Skeletal muscle cell (primary cell): ENCODE measurements at regions not wholly inside any gene's neighbourhood (a gene's known extent, or its start where the extent isn't known, plus 50 kb on each side); places are given as distances from the start of the nearest gene placed in this dataset.

Experiments used
- DNase-seq: peaks from one replicate; pipeline ENCODE4 v3.0.0-alpha.2; 2010; ENCODE audit warnings: low read depth
- H3K4me3 ChIP-seq: 2 replicates; pipeline ENCODE4 v1.5.1; 2011; ENCODE audit warnings: low read depth, mild to moderate bottlenecking, control low read depth, low read length, moderate library complexity

- H3K4me3 ChIP-seq: no peak overlapping the region
- DNase-seq: no peak
These were observed 235.5 kb downstream of the SAMD5 start for GRCh38 chr6:147744012-147744411.

- no peak overlapping the region for H3K4me3 ChIP-seq
These were observed 240.8 kb downstream of the SAMD5 start for GRCh38 chr6:147749331-147749730.

GRCh38 chr6:147750413-147750812 is 241.9 kb downstream of the SAMD5 start:
- DNase-seq: no peak
- no peak overlapping the region for H3K4me3 ChIP-seq

More at GRCh38 chr6:147749331-147749730, 240.8 kb downstream of the SAMD5 start:
- no peak for DNase-seq

- DNase-seq: no peak
These were observed 242.7 kb downstream of the SAMD5 start for GRCh38 chr6:147751232-147751631.

GRCh38 chr6:147752689-147753403 is 244.4 kb downstream of the SAMD5 start:
- H3K4me3 ChIP-seq: no peak overlapping the region
- no peak for DNase-seq

More at GRCh38 chr6:147751232-147751631, 242.7 kb downstream of the SAMD5 start:
- H3K4me3 ChIP-seq: no peak overlapping the region

GRCh38 chr6:147755999-147756398 is 247.5 kb downstream of the SAMD5 start:
- no peak for DNase-seq
- no peak overlapping the region for H3K4me3 ChIP-seq

- H3K4me3 ChIP-seq: no peak overlapping the region
- no peak for DNase-seq
These were observed 248.4 kb downstream of the SAMD5 start for GRCh38 chr6:147756891-147757290.

GRCh38 chr6:147757291-147757690 is 248.8 kb downstream of the SAMD5 start:
- no peak for DNase-seq
- no peak overlapping the region for H3K4me3 ChIP-seq

GRCh38 chr6:147758303-147758702 is 249.8 kb downstream of the SAMD5 start:
- DNase-seq: no peak
- no peak overlapping the region for H3K4me3 ChIP-seq

- H3K4me3 ChIP-seq: no peak overlapping the region
- peak; percentile 8 for DNase-seq
These were observed 250.6 kb downstream of the SAMD5 start for GRCh38 chr6:147759093-147759492.

- H3K4me3 ChIP-seq: no peak overlapping the region
- DNase-seq: no peak
These were observed 251.0 kb downstream of the SAMD5 start for GRCh38 chr6:147759536-147759935.

GRCh38 chr6:147765541-147765940 is 257.1 kb downstream of the SAMD5 start:
- H3K4me3 ChIP-seq: no peak overlapping the region
- DNase-seq: no peak

GRCh38 chr6:147768969-147769368 is 260.5 kb downstream of the SAMD5 start:
- H3K4me3 ChIP-seq: no peak overlapping the region
- no peak for DNase-seq

GRCh38 chr6:147769496-147770087 is 261.1 kb downstream of the SAMD5 start:
- H3K4me3 ChIP-seq: no peak overlapping the region
- DNase-seq: no peak

- DNase-seq: no peak
- H3K4me3 ChIP-seq: no peak overlapping the region
These were observed 261.7 kb downstream of the SAMD5 start for GRCh38 chr6:147770221-147770620.

GRCh38 chr6:147772724-147773123 is 264.2 kb downstream of the SAMD5 start:
- DNase-seq: no peak

GRCh38 chr6:147774856-147775255 is 266.4 kb downstream of the SAMD5 start:
- no peak overlapping the region for H3K4me3 ChIP-seq
- DNase-seq: no peak

More at GRCh38 chr6:147772724-147773123, 264.2 kb downstream of the SAMD5 start:
- no peak overlapping the region for H3K4me3 ChIP-seq

GRCh38 chr6:147776631-147777213 is 268.2 kb downstream of the SAMD5 start:
- DNase-seq: no peak
- no peak overlapping the region for H3K4me3 ChIP-seq

- H3K4me3 ChIP-seq: no peak overlapping the region
- no peak for DNase-seq
These were observed 271.1 kb downstream of the SAMD5 start for GRCh38 chr6:147779624-147780023.

GRCh38 chr6:147782302-147782701 is 273.8 kb downstream of the SAMD5 start:
- DNase-seq: no peak
- no peak overlapping the region for H3K4me3 ChIP-seq

GRCh38 chr6:147784371-147784770 is 275.9 kb downstream of the SAMD5 start:
- no peak overlapping the region for H3K4me3 ChIP-seq
- no peak for DNase-seq
